Parathyroid adenoma (tissue), 2 donors: ENCODE measurements at regions not wholly inside any gene's neighbourhood (a gene's known extent, or its start where the extent isn't known, plus 50 kb on each side); places are given as distances from the start of the nearest gene placed in this dataset.
"Not testable (repeated sequence)": the region's sequence is repeated elsewhere in the genome, so short reads cannot be mapped to it uniquely, and the experiment has no call there.

Source experiments
- H2AFZ ChIP-seq: fragments of 300-600 bp; sonication (generic); one replicate; pipeline ENCODE4 v1.7.0; 2017; ENCODE audit warnings: antibody characterized with exemption, mild to moderate bottlenecking
- H3K27ac ChIP-seq: fragments of 300-600 bp; sonication (generic); one replicate; pipeline ENCODE4 v1.7.0; 2017
- H3K27me3 ChIP-seq: fragments of 300-600 bp; sonication (generic); one replicate; pipeline ENCODE4 v1.7.0; 2017; ENCODE audit warnings: low read length; ENCODE audit not compliant: control insufficient read depth, insufficient read depth
- H3K36me3 ChIP-seq: fragments of 300-600 bp; sonication (generic); one replicate; pipeline ENCODE4 v1.7.0; 2017; ENCODE audit warnings: low read length; ENCODE audit not compliant: control insufficient read depth, insufficient read depth
- H3K4me1 ChIP-seq: fragments of 300-600 bp; sonication (generic); one replicate; pipeline ENCODE4 v1.7.0; 2017; ENCODE audit warnings: control low read depth
- H3K4me2 ChIP-seq: fragments of 300-600 bp; sonication (generic); one replicate; pipeline ENCODE4 v1.7.0; 2017; ENCODE audit warnings: low read length
- H3K4me3 ChIP-seq: fragments of 300-600 bp; sonication (generic); one replicate; pipeline ENCODE4 v1.7.0; 2017; ENCODE audit warnings: low read depth, low read length
- H3K79me2 ChIP-seq: fragments of 300-600 bp; sonication (generic); one replicate; pipeline ENCODE4 v1.7.0; 2017; ENCODE audit warnings: control low read depth
- H3K9ac ChIP-seq: fragments of 300-600 bp; sonication (generic); one replicate; pipeline ENCODE4 v1.7.0; 2017; ENCODE audit warnings: mild to moderate bottlenecking
- H3K9me3 ChIP-seq: fragments of 300-600 bp; sonication (generic); one replicate; pipeline ENCODE4 v1.7.0; 2017; ENCODE audit warnings: low read length; ENCODE audit not compliant: control insufficient read depth
- TF ChIP-seq, protein P1 (sequence below): fragments of 300-600 bp; sonication (generic); IDR thresholded peaks from one replicate; pipeline ENCODE4 v1.7.0; 2017; ENCODE audit warnings: antibody characterized with exemption, mild to moderate bottlenecking
- donor health status: primary hyperparathyroidism.

DNA sequence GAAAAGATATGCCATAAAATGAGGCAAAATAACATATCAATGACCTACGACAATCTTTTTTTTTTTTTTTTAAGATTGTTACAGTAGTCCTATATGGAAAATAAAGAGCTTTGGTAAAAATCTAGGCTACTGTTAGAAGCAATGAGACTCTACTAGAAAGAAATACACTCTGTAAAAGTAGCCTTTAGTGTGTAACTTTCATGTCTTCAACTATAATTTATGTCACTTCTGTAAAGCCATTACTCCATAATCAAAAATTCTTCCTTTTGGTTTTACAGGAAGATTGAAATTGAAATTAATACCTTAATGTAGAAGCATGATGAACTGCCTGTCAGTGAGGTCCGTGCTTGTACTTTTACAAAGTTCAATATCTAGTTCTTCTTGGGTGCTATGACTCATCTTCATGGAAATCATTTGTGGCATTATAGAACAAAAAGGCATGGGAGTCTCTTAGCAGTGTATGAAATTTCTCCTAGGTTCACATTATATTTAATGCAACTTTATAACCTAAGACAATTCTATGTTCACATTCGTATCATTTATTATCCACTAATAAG, 1393.1 kb downstream of the EFNA5 start:
- TF ChIP-seq, protein P1, sequence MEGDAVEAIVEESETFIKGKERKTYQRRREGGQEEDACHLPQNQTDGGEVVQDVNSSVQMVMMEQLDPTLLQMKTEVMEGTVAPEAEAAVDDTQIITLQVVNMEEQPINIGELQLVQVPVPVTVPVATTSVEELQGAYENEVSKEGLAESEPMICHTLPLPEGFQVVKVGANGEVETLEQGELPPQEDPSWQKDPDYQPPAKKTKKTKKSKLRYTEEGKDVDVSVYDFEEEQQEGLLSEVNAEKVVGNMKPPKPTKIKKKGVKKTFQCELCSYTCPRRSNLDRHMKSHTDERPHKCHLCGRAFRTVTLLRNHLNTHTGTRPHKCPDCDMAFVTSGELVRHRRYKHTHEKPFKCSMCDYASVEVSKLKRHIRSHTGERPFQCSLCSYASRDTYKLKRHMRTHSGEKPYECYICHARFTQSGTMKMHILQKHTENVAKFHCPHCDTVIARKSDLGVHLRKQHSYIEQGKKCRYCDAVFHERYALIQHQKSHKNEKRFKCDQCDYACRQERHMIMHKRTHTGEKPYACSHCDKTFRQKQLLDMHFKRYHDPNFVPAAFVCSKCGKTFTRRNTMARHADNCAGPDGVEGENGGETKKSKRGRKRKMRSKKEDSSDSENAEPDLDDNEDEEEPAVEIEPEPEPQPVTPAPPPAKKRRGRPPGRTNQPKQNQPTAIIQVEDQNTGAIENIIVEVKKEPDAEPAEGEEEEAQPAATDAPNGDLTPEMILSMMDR, result no peak
- Histone ChIP-seq H3K27ac (no peak overlapping the region), H2AFZ (no peak overlapping the region), H3K9ac (no peak overlapping the region), H3K79me2 (no peaks in the 10 kb centered on the region), H3K9me3 (no peaks in the 10 kb centered on the region), H3K4me3 (no peak overlapping the region), H3K4me1 (no peaks in the 10 kb centered on the region), H3K4me2 (no peak overlapping the region), H3K27me3 (no peaks in the 10 kb centered on the region), H3K36me3 (no peaks in the 10 kb centered on the region)

DNA sequence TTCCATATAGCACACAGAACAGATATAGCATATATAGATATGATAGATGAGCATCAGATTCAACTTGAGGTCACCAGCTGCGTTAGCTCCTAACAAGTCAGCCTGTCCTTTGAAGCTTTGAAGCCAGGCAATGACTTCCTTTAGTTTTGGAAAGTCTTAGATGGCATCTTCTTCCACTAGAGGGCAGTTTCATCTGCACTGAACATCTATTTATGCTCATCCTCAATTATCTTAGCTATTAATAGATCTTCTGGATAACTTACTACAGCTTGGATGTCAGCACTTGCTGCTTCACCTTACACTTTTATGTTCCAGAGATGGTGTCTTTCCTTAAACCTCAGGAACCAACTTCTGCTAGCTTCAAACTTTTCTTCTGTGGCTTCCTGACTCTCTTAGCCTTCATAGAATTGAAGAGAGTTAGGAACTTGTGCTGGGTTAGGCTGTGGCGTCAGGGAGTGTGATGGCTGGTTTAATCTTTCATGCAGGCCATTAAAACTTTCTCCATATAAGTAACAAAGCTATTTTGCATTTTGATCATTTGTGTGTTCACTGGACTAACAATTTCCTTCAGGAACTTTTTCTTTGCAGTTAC, 1401.4 kb downstream of the EFNA5 start:
- Histone ChIP-seq H3K4me2 (no peak overlapping the region), H3K36me3 (no peaks in the 10 kb centered on the region), H3K4me3 (no peak overlapping the region), H3K9me3 (no peaks in the 10 kb centered on the region), H3K27ac (no peak overlapping the region), H3K27me3 (no peaks in the 10 kb centered on the region), H3K79me2 (no peaks in the 10 kb centered on the region), H3K9ac (no peak overlapping the region), H2AFZ (no peak overlapping the region), H3K4me1 (no peaks in the 10 kb centered on the region)
- TF ChIP-seq, protein P1, result no peak

DNA sequence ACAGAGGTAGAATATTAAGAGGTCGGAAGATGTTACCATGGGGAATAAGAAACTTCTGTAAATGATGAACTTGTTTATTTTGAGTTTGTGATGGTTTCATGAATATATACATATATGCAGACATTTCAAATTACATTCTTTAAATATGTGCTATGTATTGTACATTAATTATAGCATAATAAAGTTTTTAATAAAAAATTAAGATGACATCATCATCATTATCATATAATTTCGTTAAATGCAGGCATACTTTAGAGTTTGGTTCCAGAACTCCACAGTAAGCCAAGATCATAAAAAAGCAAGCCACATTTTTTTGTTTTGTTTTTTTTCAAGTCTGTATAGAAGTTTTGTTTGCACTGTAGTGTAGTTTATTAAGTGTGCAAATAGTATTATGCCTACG, 1403.5 kb downstream of the EFNA5 start:
- TF ChIP-seq, protein P1, result no peak
- H3K27ac ChIP-seq, result no peak overlapping the region
- H3K4me2 ChIP-seq, result no peak overlapping the region
- no peak overlapping the region for H3K4me3 ChIP-seq
- no peaks in the 10 kb centered on the region for H3K36me3 ChIP-seq
- no peaks in the 10 kb centered on the region for H3K79me2 ChIP-seq
- no peaks in the 10 kb centered on the region for H3K9me3 ChIP-seq
- H2AFZ ChIP-seq, result no peak overlapping the region
- H3K27me3 ChIP-seq, result no peaks in the 10 kb centered on the region
- no peaks in the 10 kb centered on the region for H3K4me1 ChIP-seq
- H3K9ac ChIP-seq, result no peak overlapping the region

DNA sequence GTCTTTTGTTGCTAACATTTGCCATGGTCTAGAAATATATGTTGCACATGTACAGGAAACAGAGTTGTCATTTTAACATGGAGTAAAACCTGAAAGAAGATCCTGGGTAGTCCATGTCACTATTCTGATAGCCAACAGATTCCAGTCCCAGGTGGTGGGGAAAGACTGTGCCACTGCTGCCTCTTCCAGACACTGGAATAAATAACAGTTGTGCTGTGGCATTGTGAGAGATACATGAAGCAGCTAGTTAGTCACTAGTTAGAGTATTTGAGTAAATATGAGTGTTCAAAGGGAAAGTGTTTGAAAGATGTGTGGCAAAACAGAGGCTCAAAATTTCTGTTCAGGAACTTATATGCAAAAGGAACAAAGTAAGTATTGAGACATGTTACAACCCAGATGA, 1408.3 kb downstream of the EFNA5 start:
- Histone ChIP-seq H3K4me1 (no peaks in the 10 kb centered on the region), H3K27ac (no peak overlapping the region), H3K36me3 (no peaks in the 10 kb centered on the region), H3K27me3 (no peaks in the 10 kb centered on the region), H3K79me2 (no peaks in the 10 kb centered on the region), H2AFZ (no peak overlapping the region), H3K4me2 (no peak overlapping the region), H3K9me3 (no peaks in the 10 kb centered on the region), H3K9ac (no peak overlapping the region), H3K4me3 (no peak overlapping the region)
- TF ChIP-seq, protein P1, result no peak

DNA sequence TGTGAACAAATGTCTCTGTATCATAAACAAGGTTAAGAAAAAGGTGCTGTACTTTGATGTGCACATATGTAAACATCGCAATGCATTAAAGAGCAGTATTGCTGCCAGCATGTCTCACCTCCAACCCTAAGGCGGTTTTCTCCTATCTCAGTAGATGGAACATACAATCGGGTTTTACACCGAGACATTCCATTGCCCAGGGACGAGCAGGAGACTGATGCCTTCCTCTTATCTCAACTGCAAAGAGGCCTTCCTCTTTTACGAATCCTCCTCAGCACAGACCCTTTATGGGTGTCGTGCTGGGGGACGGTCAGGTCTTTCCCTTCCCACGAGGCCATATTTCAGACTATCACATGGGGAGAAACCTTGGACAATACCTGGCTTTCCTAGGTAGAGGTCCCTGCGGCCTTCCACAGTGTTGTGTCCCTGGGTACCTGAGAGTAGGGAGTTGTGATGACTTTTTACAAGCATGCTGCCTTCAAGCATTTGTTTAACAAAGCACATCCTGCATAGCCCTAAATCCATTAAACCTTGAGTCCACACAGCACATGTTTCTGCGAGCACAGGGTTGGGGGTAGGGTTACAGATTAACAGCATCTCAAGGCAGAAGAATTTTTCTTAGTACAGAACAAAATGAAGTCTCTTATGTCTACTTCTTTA, 1411.2 kb downstream of the EFNA5 start:
- H3K36me3 ChIP-seq, H3K4me3 ChIP-seq, H3K4me2 ChIP-seq, H3K9ac ChIP-seq, H3K4me1 ChIP-seq, H3K27me3 ChIP-seq, H3K27ac ChIP-seq, H3K79me2 ChIP-seq, H2AFZ ChIP-seq, H3K9me3 ChIP-seq: not testable (repeated sequence)
